PC-9 (cell line): ENCODE measurements at regions not wholly inside any gene's neighbourhood (a gene's known extent, or its start where the extent isn't known, plus 50 kb on each side); places are given as distances from the start of the nearest gene placed in this dataset.

Source experiments
- CTCF ChIP-seq: fragments of 200-600 bp; sonication (generic); conservative IDR thresholded peaks from 2 replicates; pipeline ENCODE4 v1.6.1; 2017; ENCODE audit warnings: mixed run types, antibody characterized with exemption, mild to moderate bottlenecking, moderate library complexity
- EZH2 ChIP-seq: fragments of 200-600 bp; sonication (generic); IDR thresholded peaks from 2 replicates; pipeline ENCODE4 v1.8.0; 2017; ENCODE audit warnings: antibody characterized with exemption, low read depth

GRCh38 chr6:84872996-84873723 lies 108.8 kb upstream of the TBX18 start:
- TF ChIP-seq CTCF (no peak), EZH2 (no peak)
